Endothelial cell of umbilical vein (primary cell): ENCODE measurements at regions not wholly inside any gene's neighbourhood (a gene's known extent, or its start where the extent isn't known, plus 50 kb on each side); places are given as distances from the start of the nearest gene placed in this dataset.

ENCODE experiments used
- BruUV-seq: library from RNA; stranded (reverse); fragments of 400-500 nt; replicated peaks from 2 replicates; lab custom pipeline; 2021; lab: Mats Ljungman, UMichigan
- CTCF ChIA-PET: fragments of 300-600, 350-600 bp; sonication (Branson Sonifier 250); formaldehyde crosslinking; loops from one replicate; lab custom pipeline; 2021; ENCODE audit warnings: antibody characterized with exemption, inconsistent platforms; lab: Charles Lee
- POLR2A ChIA-PET: fragments of 300-600, 350-600 bp; sonication (Branson Sonifier 250); formaldehyde crosslinking; loops from one replicate; lab custom pipeline; 2021; ENCODE audit warnings: antibody characterized with exemption, inconsistent platforms; lab: Charles Lee
- DNase-seq: peaks from one replicate; pipeline ENCODE4 v3.0.0-alpha.2; 2011; ENCODE audit warnings: low read depth, low spot score
- FAIRE-seq: peaks from 2 replicates; lab custom pipeline; 2011; peaks lifted over from hg19 to GRCh38; lab: Jason Lieb, UNC
- H2AFZ ChIP-seq: 2 replicates; pipeline ENCODE4 v1.6.0; 2012; ENCODE audit warnings: low read depth, low read length, control low read depth, inconsistent platforms
- H3K27ac ChIP-seq: 2 replicates; pipeline ENCODE4 v1.5.1; 2011; ENCODE audit warnings: low read depth, mild to moderate bottlenecking, control low read depth, low read length, moderate library complexity; ENCODE audit not compliant: insufficient read depth
- H3K27me3 ChIP-seq, 2 experiments: 2 replicates each; pipeline versions ENCODE4 v1.6.0 to v1.6.1; 2011; ENCODE audit warnings: low read length in 2 of 2, mixed read lengths in 1 of 2; ENCODE audit not compliant: control insufficient read depth in 2 of 2, insufficient read depth in 2 of 2
- H3K36me3 ChIP-seq, 2 experiments: 2 replicates in 1 of 2; 3 replicates in 1 of 2; pipeline ENCODE4 v1.5.1; 2011; ENCODE audit warnings: low read length in 2 of 2, mild to moderate bottlenecking in 1 of 2, moderate library complexity in 1 of 2; ENCODE audit not compliant: control insufficient read depth in 2 of 2, insufficient read depth in 2 of 2; ENCODE audit errors: extremely low read depth in 1 of 2
- H3K4me1 ChIP-seq: 3 replicates; pipeline ENCODE4 v1.5.1; 2011; ENCODE audit warnings: mild to moderate bottlenecking, low read length; ENCODE audit not compliant: control insufficient read depth, insufficient read depth; ENCODE audit errors: extremely low read depth
- H3K4me2 ChIP-seq: 2 replicates; pipeline ENCODE4 v1.6.1; 2011; ENCODE audit warnings: low read length, control low read depth, mixed read lengths; ENCODE audit not compliant: insufficient read depth
- H3K4me3 ChIP-seq, 3 experiments: fragments of 200-600 bp in 1 of 3; sonication (generic), shearing (Covaris generic) in 1 of 3; replicated peaks in 1 of 3; 2 replicates each; pipeline ENCODE4 v1.5.1; 2011 to 2016; ENCODE audit warnings: control low read depth in 3 of 3, low read length in 3 of 3, mild to moderate bottlenecking in 2 of 3, inconsistent platforms in 1 of 3, low read depth in 1 of 3, moderate library complexity in 1 of 3; ENCODE audit not compliant: insufficient read depth in 1 of 3
- H3K79me2 ChIP-seq: 2 replicates; pipeline ENCODE4 v1.6.0; 2012; ENCODE audit warnings: low read length, inconsistent platforms; ENCODE audit not compliant: control insufficient read depth, insufficient read depth
- H3K9ac ChIP-seq: replicated peaks from 2 replicates; pipeline ENCODE3; 2011; ENCODE audit warnings: low read length, control low read depth; ENCODE audit not compliant: insufficient read depth; ENCODE audit errors: extremely low read depth
- H3K9me1 ChIP-seq: replicated peaks from 3 replicates; pipeline ENCODE4 v1.6.0; 2011; ENCODE audit warnings: mild to moderate bottlenecking, low read length; ENCODE audit not compliant: control insufficient read depth, insufficient read depth; ENCODE audit errors: extremely low read depth
- H3K9me3 ChIP-seq: replicated peaks from 2 replicates; pipeline ENCODE4 v1.5.1; 2012; ENCODE audit warnings: low read length, inconsistent platforms; ENCODE audit not compliant: control insufficient read depth, insufficient read depth
- H4K20me1 ChIP-seq: replicated peaks from 2 replicates; pipeline ENCODE3; 2011; ENCODE audit warnings: mild to moderate bottlenecking, low read length; ENCODE audit not compliant: control insufficient read depth, insufficient read depth; ENCODE audit errors: extremely low read depth
- CTCF ChIP-seq, 2 donors: IDR thresholded peaks; 1 replicate in 1 of 2; 2 replicates in 1 of 2; pipeline ENCODE4 v1.5.1; 2011; ENCODE audit warnings: low read length in 2 of 2, mild to moderate bottlenecking in 2 of 2, moderate library complexity in 2 of 2, control low read depth in 1 of 2, inconsistent platforms in 1 of 2, low read depth in 1 of 2; ENCODE audit not compliant: insufficient read depth in 1 of 2; ENCODE audit errors: extremely low read depth in 1 of 2
- EZH2 ChIP-seq: IDR thresholded peaks from 2 replicates; pipeline ENCODE4 v1.6.1; 2012; ENCODE audit warnings: borderline replicate concordance, low read depth, mild to moderate bottlenecking, moderate library complexity, low read length, inconsistent platforms; ENCODE audit not compliant: severe bottlenecking
- FOS ChIP-seq: IDR thresholded peaks from 2 replicates; pipeline ENCODE4 v1.6.1; 2011; ENCODE audit warnings: mild to moderate bottlenecking, low read length, moderate library complexity, borderline replicate concordance; ENCODE audit not compliant: insufficient read depth
- GATA2 ChIP-seq: IDR thresholded peaks from 2 replicates; pipeline ENCODE4 v1.7.0; 2011; ENCODE audit warnings: low read depth, mild to moderate bottlenecking, moderate library complexity, mixed read lengths, low read length; ENCODE audit not compliant: insufficient read length, insufficient read depth
- JUN ChIP-seq: IDR thresholded peaks from 2 replicates; pipeline ENCODE4 v1.6.1; 2011; ENCODE audit warnings: borderline replicate concordance, low read depth; ENCODE audit not compliant: insufficient read length, insufficient read depth
- MAX ChIP-seq: IDR thresholded peaks from 2 replicates; pipeline ENCODE4 v1.6.1; 2011; ENCODE audit not compliant: insufficient read depth, insufficient read length
- MYC ChIP-seq: IDR thresholded peaks from one replicate; pipeline ENCODE4 v1.6.1; 2011; ENCODE audit warnings: mild to moderate bottlenecking, low read depth, low read length
- POLR2A ChIP-seq: IDR thresholded peaks from 2 replicates; pipeline ENCODE4 v1.6.1; 2012; ENCODE audit warnings: low read depth, mild to moderate bottlenecking, control low read depth, low read length
- POLR2AphosphoS5 ChIP-seq: IDR thresholded peaks from 2 replicates; pipeline ENCODE4 v1.6.1; 2012; ENCODE audit warnings: low read depth, mild to moderate bottlenecking, control low read depth, low read length, moderate library complexity; ENCODE audit not compliant: insufficient read depth
- dilution Hi-C: fragments of 300-500 bp; cut with MboI; formaldehyde crosslinking; loops from one replicate; pipeline ENCODE4 v1.15.0; 2019; ENCODE audit warnings: low sequenced_read_pairs; ENCODE audit not compliant: extremely low pct_ligation_motif_present
- intact Hi-C: fragments of 100-400 bp; cut with micrococcal nuclease; formaldehyde crosslinking; loops from one replicate; pipeline ENCODE4 v1.10.0; 2022

- CTCF ChIA-PET: no interaction called here
- dilution Hi-C loops: no loop called here
- TF ChIP-seq POLR2AphosphoS5: no peak
- TF ChIP-seq MYC: no peak
- TF ChIP-seq GATA2: no peak
- no peak for TF ChIP-seq EZH2
- no peak for DNase-seq
- H3K4me2 ChIP-seq: no peak overlapping the region
- POLR2A ChIA-PET: no interaction called here
- H3K4me3 ChIP-seq: no peak overlapping the region
- H3K4me1 ChIP-seq: no peaks in the 10 kb centered on the region
- no peaks in the 10 kb centered on the region for H4K20me1 ChIP-seq
- no peak overlapping the region for H3K27ac ChIP-seq
- no TSS peak for BruUV-seq
- no peaks in the 10 kb centered on the region for H3K36me3 ChIP-seq
- no peak overlapping the region for H3K9ac ChIP-seq
- intact Hi-C loops: no loop called here
- H3K79me2 ChIP-seq: no peaks in the 10 kb centered on the region
- FAIRE-seq: no peak
- no peaks in the 10 kb centered on the region for H3K27me3 ChIP-seq
- H3K9me3 ChIP-seq: no peaks in the 10 kb centered on the region
- no peak overlapping the region for H2AFZ ChIP-seq
- no peaks in the 10 kb centered on the region for H3K9me1 ChIP-seq
Measured at GRCh38 chr2:52632543-52632942, 1135.1 kb upstream of the CHAC2 start.

GRCh38 chr2:52629944-52630343 lies 1137.7 kb upstream of the CHAC2 start:
- dilution Hi-C loops (no loop called here), intact Hi-C loops (no loop called here)
- no TSS peak for BruUV-seq
- Histone ChIP-seq H3K27me3 (no peaks in the 10 kb centered on the region), H3K4me1 (no peaks in the 10 kb centered on the region), H3K79me2 (no peaks in the 10 kb centered on the region), H3K9me3 (no peaks in the 10 kb centered on the region), H3K36me3 (no peaks in the 10 kb centered on the region), H3K9ac (no peak overlapping the region), H3K9me1 (no peaks in the 10 kb centered on the region), H3K4me3 (no peak overlapping the region), H2AFZ (no peak overlapping the region), H4K20me1 (no peaks in the 10 kb centered on the region), H3K27ac (no peak overlapping the region), H3K4me2 (no peak overlapping the region)
- ChIA-PET POLR2A (no interaction called here), CTCF (no interaction called here)
- FAIRE-seq (no peak), DNase-seq (no peak)
- no peak for TF ChIP-seq EZH2
- TF ChIP-seq POLR2AphosphoS5: no peak
- TF ChIP-seq FOS: no peak
- TF ChIP-seq CTCF (IDR thresholded peaks at IDR 0.05; ENCODE audit: extremely low read depth in 1 of 2, insufficient read depth in 1 of 2, low read depth in 1 of 2, low read length in 2 of 2): no peak
- no peak for TF ChIP-seq POLR2A
- TF ChIP-seq GATA2: no peak
- no peak for TF ChIP-seq MAX
- no peak for TF ChIP-seq JUN
- TF ChIP-seq MYC: no peak
